ENCODE measurements at regions not wholly inside any gene's neighbourhood (a gene's known extent, or its start where the extent isn't known, plus 50 kb on each side); places are given as distances from the start of the nearest gene placed in this dataset.

- Histone ChIP-seq H3K4me3 (ENCODE audit: low read depth, low read length) (no peak overlapping the region), H3K27me3 (ENCODE audit: control insufficient read depth, insufficient read depth, low read length) (no peaks in the 10 kb centered on the region), H3K9me3 (ENCODE audit: control insufficient read depth in 2 of 2, low read length in 2 of 2) (no peaks in the 10 kb centered on the region), H3K4me1 (ENCODE audit: control insufficient read depth, insufficient read depth, low read length, poor library complexity, severe bottlenecking) (no peaks in the 10 kb centered on the region), H3K27ac (ENCODE audit: insufficient read depth, low read length, poor library complexity, severe bottlenecking) (no peak overlapping the region), H3K36me3 (ENCODE audit: control insufficient read depth, insufficient read depth, low read length) (no peaks in the 10 kb centered on the region)
- Mint-ChIP-seq H3K27me3 (peaks cover 9% of the 10 kb centered on the region), H3K9me3 (no peaks in the 10 kb centered on the region), H3K4me1 (no peaks in the 10 kb centered on the region), H3K36me3 (no peaks in the 10 kb centered on the region), H3K27ac (no peak overlapping the region), H3K4me3 (no peak overlapping the region)
- DNase-seq (no peak), ATAC-seq (ENCODE audit: low read depth in 2 of 2) (no peak)
Measured at GRCh38 chr6:87794922-87795885, 93.2 kb upstream of the AKIRIN2 start.

- Histone ChIP-seq H3K27me3 (ENCODE audit: control insufficient read depth, insufficient read depth, low read length) (peaks cover 2% of the 10 kb centered on the region), H3K4me3 (ENCODE audit: low read depth, low read length) (no peak overlapping the region), H3K4me1 (ENCODE audit: control insufficient read depth, insufficient read depth, low read length, poor library complexity, severe bottlenecking) (no peaks in the 10 kb centered on the region), H3K27ac (ENCODE audit: insufficient read depth, low read length, poor library complexity, severe bottlenecking) (no peak overlapping the region), H3K9me3 (ENCODE audit: control insufficient read depth in 2 of 2, low read length in 2 of 2) (no peaks in the 10 kb centered on the region), H3K36me3 (ENCODE audit: control insufficient read depth, insufficient read depth, low read length) (no peaks in the 10 kb centered on the region)
- DNase-seq, result no peak
- no peak overlapping the region for H3K27ac Mint-ChIP-seq
- H3K9me3 Mint-ChIP-seq, result no peaks in the 10 kb centered on the region
- no peaks in the 10 kb centered on the region for H3K27me3 Mint-ChIP-seq
- ATAC-seq (ENCODE audit: low read depth in 2 of 2), result no peak
- no peaks in the 10 kb centered on the region for H3K36me3 Mint-ChIP-seq
- H3K4me1 Mint-ChIP-seq, result no peaks in the 10 kb centered on the region
- H3K4me3 Mint-ChIP-seq, result no peak overlapping the region
Measured at GRCh38 chr6:87793315-87793714, 91.3 kb upstream of the AKIRIN2 start.

GRCh38 chr6:87791982-87792381, 89.9 kb upstream of the AKIRIN2 start:
- Mint-ChIP-seq H3K27me3 (peaks cover 4% of the 10 kb centered on the region), H3K27ac (no peak overlapping the region), H3K4me1 (no peaks in the 10 kb centered on the region), H3K4me3 (no peak overlapping the region), H3K9me3 (no peaks in the 10 kb centered on the region), H3K36me3 (no peaks in the 10 kb centered on the region)
- H3K27me3 ChIP-seq (ENCODE audit: control insufficient read depth, insufficient read depth, low read length), result peaks cover 2% of the 10 kb centered on the region
- DNase-seq (no peak), ATAC-seq (ENCODE audit: low read depth in 2 of 2) (no peak)
- no peak overlapping the region for H3K4me3 ChIP-seq (ENCODE audit: low read depth, low read length)
- H3K36me3 ChIP-seq (ENCODE audit: control insufficient read depth, insufficient read depth, low read length), result no peaks in the 10 kb centered on the region
- no peaks in the 10 kb centered on the region for H3K4me1 ChIP-seq (ENCODE audit: control insufficient read depth, insufficient read depth, low read length, poor library complexity, severe bottlenecking)
- no peaks in the 10 kb centered on the region for H3K9me3 ChIP-seq (ENCODE audit: control insufficient read depth in 2 of 2, low read length in 2 of 2)
- no peak overlapping the region for H3K27ac ChIP-seq (ENCODE audit: insufficient read depth, low read length, poor library complexity, severe bottlenecking)

DNA sequence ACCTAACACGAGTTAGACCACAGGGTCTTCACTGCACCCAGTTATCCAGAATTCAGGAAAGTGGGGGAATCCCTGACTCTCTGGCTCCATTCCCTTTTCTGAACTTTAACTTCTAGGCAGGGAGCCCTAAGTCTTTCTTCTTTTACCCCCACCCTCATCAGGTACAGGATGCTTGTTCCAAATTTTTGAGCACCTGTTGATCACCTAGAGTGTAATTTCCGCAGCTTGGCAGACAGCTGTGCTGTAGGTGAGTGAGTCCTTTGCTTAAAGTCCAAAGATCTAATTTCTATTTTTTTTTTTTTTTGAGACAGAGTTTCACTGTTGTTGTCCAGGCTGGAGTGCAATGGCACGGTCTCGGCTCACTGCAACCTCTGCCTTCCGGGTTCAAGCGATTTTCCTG, 89.5 kb upstream of the AKIRIN2 start:
- Histone ChIP-seq H3K36me3 (ENCODE audit: control insufficient read depth, insufficient read depth, low read length) (no peaks in the 10 kb centered on the region), H3K9me3 (ENCODE audit: control insufficient read depth in 2 of 2, low read length in 2 of 2) (no peaks in the 10 kb centered on the region), H3K27ac (ENCODE audit: insufficient read depth, low read length, poor library complexity, severe bottlenecking) (no peak overlapping the region), H3K4me3 (ENCODE audit: low read depth, low read length) (no peak overlapping the region), H3K27me3 (ENCODE audit: control insufficient read depth, insufficient read depth, low read length) (peaks cover 2% of the 10 kb centered on the region), H3K4me1 (ENCODE audit: control insufficient read depth, insufficient read depth, low read length, poor library complexity, severe bottlenecking) (no peaks in the 10 kb centered on the region)
- peaks cover 0 to 1% (median 0%) of the 10 kb centered on the region in 7 donors for H3K9me3 Mint-ChIP-seq
- no peaks in the 10 kb centered on the region for H3K36me3 Mint-ChIP-seq
- no peak overlapping the region for H3K27ac Mint-ChIP-seq
- H3K4me3 Mint-ChIP-seq, result no peak overlapping the region
- ATAC-seq (ENCODE audit: low read depth in 2 of 2) (no peak), DNase-seq (no peak)
- H3K27me3 Mint-ChIP-seq, result peaks cover 5% of the 10 kb centered on the region
- no peaks in the 10 kb centered on the region for H3K4me1 Mint-ChIP-seq

- Histone ChIP-seq H3K9me3 (ENCODE audit: control insufficient read depth in 2 of 2, low read length in 2 of 2) (no peaks in the 10 kb centered on the region), H3K4me3 (ENCODE audit: low read depth, low read length) (no peak overlapping the region), H3K27me3 (ENCODE audit: control insufficient read depth, insufficient read depth, low read length) (peaks cover 2% of the 10 kb centered on the region), H3K4me1 (ENCODE audit: control insufficient read depth, insufficient read depth, low read length, poor library complexity, severe bottlenecking) (no peaks in the 10 kb centered on the region), H3K36me3 (ENCODE audit: control insufficient read depth, insufficient read depth, low read length) (no peaks in the 10 kb centered on the region), H3K27ac (ENCODE audit: insufficient read depth, low read length, poor library complexity, severe bottlenecking) (no peak overlapping the region)
- Mint-ChIP-seq H3K9me3 (peaks cover 0 to 2% (median 0%) of the 10 kb centered on the region in 7 donors), H3K4me1 (no peaks in the 10 kb centered on the region), H3K27me3 (peaks cover 5% of the 10 kb centered on the region), H3K27ac (no peak overlapping the region), H3K36me3 (no peaks in the 10 kb centered on the region), H3K4me3 (no peak overlapping the region)
- no peak for DNase-seq
- ATAC-seq (ENCODE audit: low read depth in 2 of 2), result no peak
Measured at GRCh38 chr6:87791029-87791428, 89.0 kb upstream of the AKIRIN2 start.

- Mint-ChIP-seq H3K4me1 (no peaks in the 10 kb centered on the region), H3K27ac (no peak overlapping the region), H3K27me3 (peaks cover 5% of the 10 kb centered on the region), H3K36me3 (no peaks in the 10 kb centered on the region), H3K9me3 (peaks cover 0 to 2% (median 0%) of the 10 kb centered on the region in 7 donors), H3K4me3 (no peak overlapping the region)
- Histone ChIP-seq H3K4me3 (ENCODE audit: low read depth, low read length) (no peak overlapping the region), H3K27me3 (ENCODE audit: control insufficient read depth, insufficient read depth, low read length) (peaks cover 2% of the 10 kb centered on the region), H3K27ac (ENCODE audit: insufficient read depth, low read length, poor library complexity, severe bottlenecking) (no peak overlapping the region), H3K4me1 (ENCODE audit: control insufficient read depth, insufficient read depth, low read length, poor library complexity, severe bottlenecking) (no peaks in the 10 kb centered on the region), H3K36me3 (ENCODE audit: control insufficient read depth, insufficient read depth, low read length) (no peaks in the 10 kb centered on the region), H3K9me3 (ENCODE audit: control insufficient read depth in 2 of 2, low read length in 2 of 2) (no peaks in the 10 kb centered on the region)
- DNase-seq, result no peak
- no peak for ATAC-seq (ENCODE audit: low read depth in 2 of 2)
Measured at GRCh38 chr6:87789900-87790290, 87.9 kb upstream of the AKIRIN2 start.

- H3K4me3 ChIP-seq (ENCODE audit: low read depth, low read length), result no peak overlapping the region
- H3K4me1 Mint-ChIP-seq, result no peaks in the 10 kb centered on the region
- DNase-seq (no peak), ATAC-seq (ENCODE audit: low read depth in 2 of 2) (no peak)
- H3K9me3 Mint-ChIP-seq, result peaks cover 0 to 2% (median 0%) of the 10 kb centered on the region in 7 donors
- no peak overlapping the region for H3K27ac ChIP-seq (ENCODE audit: insufficient read depth, low read length, poor library complexity, severe bottlenecking)
- peaks cover 2% of the 10 kb centered on the region for H3K27me3 ChIP-seq (ENCODE audit: control insufficient read depth, insufficient read depth, low read length)
- H3K4me3 Mint-ChIP-seq, result no peak overlapping the region
- H3K27ac Mint-ChIP-seq, result no peak overlapping the region
- H3K9me3 ChIP-seq (ENCODE audit: control insufficient read depth in 2 of 2, low read length in 2 of 2), result no peaks in the 10 kb centered on the region
- H3K27me3 Mint-ChIP-seq, result peaks cover 5% of the 10 kb centered on the region
- H3K36me3 Mint-ChIP-seq, result no peaks in the 10 kb centered on the region
- H3K36me3 ChIP-seq (ENCODE audit: control insufficient read depth, insufficient read depth, low read length), result no peaks in the 10 kb centered on the region
- no peaks in the 10 kb centered on the region for H3K4me1 ChIP-seq (ENCODE audit: control insufficient read depth, insufficient read depth, low read length, poor library complexity, severe bottlenecking)
Measured at GRCh38 chr6:87789198-87789899, 87.3 kb upstream of the AKIRIN2 start.
